Lower leg skin (tissue), 3 donors: ENCODE measurements at regions not wholly inside any gene's neighbourhood (a gene's known extent, or its start where the extent isn't known, plus 50 kb on each side); places are given as distances from the start of the nearest gene placed in this dataset.

ENCODE experiments used
- POLR2A ChIP-seq, 2 donors: fragments of 450-650 bp; IDR thresholded peaks; one replicate each; pipeline ENCODE4 v1.6.1; 2016 to 2017; ENCODE audit warnings: antibody characterized with exemption in 2 of 2, mild to moderate bottlenecking in 1 of 2, moderate library complexity in 1 of 2
- TF ChIP-seq, protein P1 (sequence below), 3 donors: fragments of 450-650 bp; IDR thresholded peaks; one replicate each; pipeline ENCODE4 v1.5.1; 2016; ENCODE audit warnings: antibody characterized with exemption in 3 of 3, mild to moderate bottlenecking in 3 of 3, moderate library complexity in 2 of 3

GRCh38 chr2:217612920-217613319, 389.9 kb downstream of the TNS1 start:
- TF ChIP-seq, protein P1, sequence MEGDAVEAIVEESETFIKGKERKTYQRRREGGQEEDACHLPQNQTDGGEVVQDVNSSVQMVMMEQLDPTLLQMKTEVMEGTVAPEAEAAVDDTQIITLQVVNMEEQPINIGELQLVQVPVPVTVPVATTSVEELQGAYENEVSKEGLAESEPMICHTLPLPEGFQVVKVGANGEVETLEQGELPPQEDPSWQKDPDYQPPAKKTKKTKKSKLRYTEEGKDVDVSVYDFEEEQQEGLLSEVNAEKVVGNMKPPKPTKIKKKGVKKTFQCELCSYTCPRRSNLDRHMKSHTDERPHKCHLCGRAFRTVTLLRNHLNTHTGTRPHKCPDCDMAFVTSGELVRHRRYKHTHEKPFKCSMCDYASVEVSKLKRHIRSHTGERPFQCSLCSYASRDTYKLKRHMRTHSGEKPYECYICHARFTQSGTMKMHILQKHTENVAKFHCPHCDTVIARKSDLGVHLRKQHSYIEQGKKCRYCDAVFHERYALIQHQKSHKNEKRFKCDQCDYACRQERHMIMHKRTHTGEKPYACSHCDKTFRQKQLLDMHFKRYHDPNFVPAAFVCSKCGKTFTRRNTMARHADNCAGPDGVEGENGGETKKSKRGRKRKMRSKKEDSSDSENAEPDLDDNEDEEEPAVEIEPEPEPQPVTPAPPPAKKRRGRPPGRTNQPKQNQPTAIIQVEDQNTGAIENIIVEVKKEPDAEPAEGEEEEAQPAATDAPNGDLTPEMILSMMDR (IDR thresholded peaks at IDR 0.05) = no peak
- TF ChIP-seq POLR2A (IDR thresholded peaks at IDR 0.05) = no peak
